Astrocyte (in vitro differentiated cells and primary cell): ENCODE measurements at regions not wholly inside any gene's neighbourhood (a gene's known extent, or its start where the extent isn't known, plus 50 kb on each side); places are given as distances from the start of the nearest gene placed in this dataset.

Experiments
- DNase-seq: peaks from one replicate; pipeline ENCODE4 v3.0.0-alpha.2; 2010; ENCODE audit warnings: low read depth
- FAIRE-seq: peaks from 2 replicates; lab custom pipeline; 2011; peaks lifted over from hg19 to GRCh38; lab: Jason Lieb, UNC
- H2AFZ ChIP-seq: 2 replicates; pipeline ENCODE4 v1.6.0; 2012; ENCODE audit warnings: low read depth, low read length, inconsistent platforms
- H3K27ac ChIP-seq: 2 replicates; pipeline ENCODE4 v1.5.1; 2011; ENCODE audit warnings: low read depth, low read length, inconsistent platforms
- H3K27me3 ChIP-seq: 2 replicates; pipeline ENCODE4 v1.6.0; 2011; ENCODE audit warnings: low read length, inconsistent platforms; ENCODE audit not compliant: insufficient read depth
- H3K36me3 ChIP-seq: 2 replicates; pipeline ENCODE4 v1.5.1; 2011; ENCODE audit warnings: low read length, inconsistent platforms; ENCODE audit not compliant: insufficient read depth
- H3K4me1 ChIP-seq: 2 replicates; pipeline ENCODE4 v1.5.1; 2011; ENCODE audit warnings: low read length, inconsistent platforms; ENCODE audit not compliant: insufficient read depth
- H3K4me2 ChIP-seq: 2 replicates; pipeline ENCODE4 v1.6.0; 2012; ENCODE audit warnings: low read length, inconsistent platforms
- H3K4me3 ChIP-seq: 2 replicates; pipeline ENCODE4 v1.5.1; 2011; ENCODE audit warnings: low read depth, mild to moderate bottlenecking, low read length, inconsistent platforms; ENCODE audit not compliant: insufficient read depth
- H3K79me2 ChIP-seq: 2 replicates; pipeline ENCODE4 v1.6.0; 2012; ENCODE audit warnings: mild to moderate bottlenecking, low read length, inconsistent platforms; ENCODE audit not compliant: insufficient read depth
- H3K9ac ChIP-seq: 2 replicates; pipeline ENCODE4 v1.6.0; 2012; ENCODE audit warnings: mild to moderate bottlenecking, low read length, inconsistent platforms
- H3K9me3 ChIP-seq: 2 replicates; pipeline ENCODE4 v1.5.1; 2012; ENCODE audit warnings: low read depth, mild to moderate bottlenecking, low read length, inconsistent platforms; ENCODE audit not compliant: insufficient read depth
- H4K20me1 ChIP-seq: 2 replicates; pipeline ENCODE4 v1.6.0; 2012; ENCODE audit warnings: low read length, inconsistent platforms; ENCODE audit not compliant: insufficient read depth
- H3K27ac Mint-ChIP-seq: one replicate; pipeline ENCODE4 v1.8.0; 2021; ENCODE audit warnings: mild to moderate bottlenecking, mixed read lengths; ENCODE audit not compliant: unreplicated experiment
- H3K27me3 Mint-ChIP-seq: one replicate; pipeline ENCODE4 v1.8.0; 2021; ENCODE audit warnings: low read depth, mixed read lengths; ENCODE audit not compliant: unreplicated experiment
- H3K36me3 Mint-ChIP-seq: one replicate; pipeline ENCODE4 v1.8.0; 2021; ENCODE audit warnings: low read depth, mixed read lengths; ENCODE audit not compliant: unreplicated experiment
- H3K4me1 Mint-ChIP-seq: one replicate; pipeline ENCODE4 v1.8.0; 2021; ENCODE audit warnings: low read depth, mixed read lengths; ENCODE audit not compliant: unreplicated experiment
- H3K4me3 Mint-ChIP-seq: one replicate; pipeline ENCODE4 v1.8.0; 2021; ENCODE audit warnings: mild to moderate bottlenecking, moderate library complexity, mixed read lengths; ENCODE audit not compliant: unreplicated experiment
- H3K9me3 Mint-ChIP-seq: one replicate; pipeline ENCODE4 v1.8.0; 2021; ENCODE audit warnings: mild to moderate bottlenecking, mixed read lengths; ENCODE audit not compliant: unreplicated experiment
- CTCF ChIP-seq: IDR thresholded peaks from 2 replicates; pipeline ENCODE4 v1.5.1; 2011; ENCODE audit warnings: low read depth, mild to moderate bottlenecking, inconsistent platforms, low read length, moderate library complexity; ENCODE audit not compliant: insufficient read depth
- EZH2 ChIP-seq: IDR thresholded peaks from 2 replicates; pipeline ENCODE4 v1.6.1; 2012; ENCODE audit warnings: mild to moderate bottlenecking, low read length, inconsistent platforms; ENCODE audit not compliant: insufficient read depth

DNA sequence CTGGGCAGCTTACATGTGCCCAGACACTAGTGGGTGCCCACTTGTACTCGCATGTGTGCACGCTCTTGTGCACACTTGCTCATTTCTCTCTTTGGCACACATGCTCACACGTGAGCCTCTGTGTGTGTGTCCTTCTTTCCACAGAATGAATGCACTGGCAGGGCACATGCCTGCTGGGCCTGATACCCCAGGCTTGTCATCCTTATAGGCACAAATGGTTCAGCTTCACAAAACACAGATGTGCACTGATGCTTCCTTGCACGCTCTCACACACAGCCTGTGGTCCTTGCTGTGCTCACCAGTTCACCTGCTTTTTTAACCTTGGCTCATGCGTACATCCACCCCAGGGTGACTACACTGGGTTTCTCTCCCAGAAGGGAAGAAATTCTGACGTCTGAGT is 174.8 kb downstream of the BUD13 start:
- Histone ChIP-seq H3K4me1 (peaks cover 4% of the 10 kb centered on the region), H2AFZ (no peak overlapping the region), H3K79me2 (no peaks in the 10 kb centered on the region), H3K4me2 (no peak overlapping the region), H3K4me3 (no peak overlapping the region), H3K9me3 (no peaks in the 10 kb centered on the region), H3K27me3 (no peaks in the 10 kb centered on the region), H3K36me3 (no peaks in the 10 kb centered on the region), H3K27ac (no peak overlapping the region), H4K20me1 (no peaks in the 10 kb centered on the region), H3K9ac (no peak overlapping the region)
- Mint-ChIP-seq H3K4me1 (peaks cover 14% of the 10 kb centered on the region), H3K27me3 (peaks cover 56% of the 10 kb centered on the region), H3K36me3 (no peaks in the 10 kb centered on the region), H3K27ac (no peak overlapping the region), H3K4me3 (no peak overlapping the region), H3K9me3 (peaks cover 8% of the 10 kb centered on the region)
- no peak for DNase-seq
- FAIRE-seq: no peak
- TF ChIP-seq CTCF (no peak), EZH2 (no peak)

GRCh38 chr11:116596346-116597260 is 176.2 kb downstream of the BUD13 start:
- H3K4me1 ChIP-seq: peaks cover 2% of the 10 kb centered on the region
- no peak for FAIRE-seq
- H3K27ac ChIP-seq: no peak overlapping the region
- H3K79me2 ChIP-seq: no peaks in the 10 kb centered on the region
- Mint-ChIP-seq H3K36me3 (no peaks in the 10 kb centered on the region), H3K9me3 (peaks cover 8% of the 10 kb centered on the region), H3K27ac (no peak overlapping the region), H3K4me3 (no peak overlapping the region), H3K4me1 (peaks cover 6% of the 10 kb centered on the region), H3K27me3 (peaks cover 64% of the 10 kb centered on the region)
- no peak overlapping the region for H3K4me2 ChIP-seq
- H2AFZ ChIP-seq: no peak overlapping the region
- H3K9ac ChIP-seq: no peak overlapping the region
- no peaks in the 10 kb centered on the region for H4K20me1 ChIP-seq
- no peaks in the 10 kb centered on the region for H3K9me3 ChIP-seq
- TF ChIP-seq EZH2 (no peak), CTCF (no peak)
- no peaks in the 10 kb centered on the region for H3K27me3 ChIP-seq
- no peaks in the 10 kb centered on the region for H3K36me3 ChIP-seq
- no peak overlapping the region for H3K4me3 ChIP-seq
- no peak for DNase-seq
